ENCODE measurements at regions not wholly inside any gene's neighbourhood (a gene's known extent, or its start where the extent isn't known, plus 50 kb on each side); places are given as distances from the start of the nearest gene placed in this dataset.

DNA sequence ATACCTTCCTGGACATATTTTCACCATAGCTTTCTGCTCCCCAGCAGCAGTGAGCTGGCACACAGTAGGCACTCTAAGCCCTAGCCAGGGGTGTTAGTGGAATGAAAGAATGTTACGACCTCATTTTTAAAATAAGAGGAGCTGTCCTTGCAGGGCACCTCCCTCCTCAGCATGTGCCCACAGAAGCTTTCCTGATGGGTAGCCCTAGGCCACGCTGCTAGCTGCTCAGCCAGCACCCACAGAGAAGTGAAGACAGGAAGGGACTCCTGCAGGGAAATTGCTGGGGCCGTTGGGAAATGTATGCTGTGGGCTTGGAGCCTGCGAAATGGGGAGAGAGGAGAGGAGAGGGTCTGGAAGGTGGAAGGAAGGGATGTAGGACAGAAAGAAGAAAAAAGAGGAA is 87.3 kb upstream of the ANKRD34C start:
- H3K4me1 Mint-ChIP-seq (ENCODE audit: unreplicated experiment), result peaks cover 8% of the 10 kb centered on the region
- DNase-seq (ENCODE audit: extremely low spot score, unreplicated experiment), result no peak
- peaks cover 44% of the 10 kb centered on the region for H3K27me3 Mint-ChIP-seq
- H3K27ac Mint-ChIP-seq, result no peak overlapping the region
- H3K9me3 Mint-ChIP-seq, result no peaks in the 10 kb centered on the region
- TF ChIP-seq, protein P1, sequence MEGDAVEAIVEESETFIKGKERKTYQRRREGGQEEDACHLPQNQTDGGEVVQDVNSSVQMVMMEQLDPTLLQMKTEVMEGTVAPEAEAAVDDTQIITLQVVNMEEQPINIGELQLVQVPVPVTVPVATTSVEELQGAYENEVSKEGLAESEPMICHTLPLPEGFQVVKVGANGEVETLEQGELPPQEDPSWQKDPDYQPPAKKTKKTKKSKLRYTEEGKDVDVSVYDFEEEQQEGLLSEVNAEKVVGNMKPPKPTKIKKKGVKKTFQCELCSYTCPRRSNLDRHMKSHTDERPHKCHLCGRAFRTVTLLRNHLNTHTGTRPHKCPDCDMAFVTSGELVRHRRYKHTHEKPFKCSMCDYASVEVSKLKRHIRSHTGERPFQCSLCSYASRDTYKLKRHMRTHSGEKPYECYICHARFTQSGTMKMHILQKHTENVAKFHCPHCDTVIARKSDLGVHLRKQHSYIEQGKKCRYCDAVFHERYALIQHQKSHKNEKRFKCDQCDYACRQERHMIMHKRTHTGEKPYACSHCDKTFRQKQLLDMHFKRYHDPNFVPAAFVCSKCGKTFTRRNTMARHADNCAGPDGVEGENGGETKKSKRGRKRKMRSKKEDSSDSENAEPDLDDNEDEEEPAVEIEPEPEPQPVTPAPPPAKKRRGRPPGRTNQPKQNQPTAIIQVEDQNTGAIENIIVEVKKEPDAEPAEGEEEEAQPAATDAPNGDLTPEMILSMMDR (conservative IDR thresholded peaks at IDR 0.05), result no peak
- H3K36me3 Mint-ChIP-seq, result no peaks in the 10 kb centered on the region
- H3K4me3 Mint-ChIP-seq, result no peak overlapping the region

GRCh38 chr15:79194386-79194785 is 88.1 kb upstream of the ANKRD34C start:
- no peak for DNase-seq (ENCODE audit: extremely low spot score, unreplicated experiment)
- TF ChIP-seq, protein P1 (conservative IDR thresholded peaks at IDR 0.05), result no peak
- peaks cover 8% of the 10 kb centered on the region for H3K4me1 Mint-ChIP-seq (ENCODE audit: unreplicated experiment)
- no peak overlapping the region for H3K27ac Mint-ChIP-seq
- peaks cover 44% of the 10 kb centered on the region for H3K27me3 Mint-ChIP-seq
- no peaks in the 10 kb centered on the region for H3K36me3 Mint-ChIP-seq
- H3K4me3 Mint-ChIP-seq, result no peak overlapping the region
- no peaks in the 10 kb centered on the region for H3K9me3 Mint-ChIP-seq

DNA sequence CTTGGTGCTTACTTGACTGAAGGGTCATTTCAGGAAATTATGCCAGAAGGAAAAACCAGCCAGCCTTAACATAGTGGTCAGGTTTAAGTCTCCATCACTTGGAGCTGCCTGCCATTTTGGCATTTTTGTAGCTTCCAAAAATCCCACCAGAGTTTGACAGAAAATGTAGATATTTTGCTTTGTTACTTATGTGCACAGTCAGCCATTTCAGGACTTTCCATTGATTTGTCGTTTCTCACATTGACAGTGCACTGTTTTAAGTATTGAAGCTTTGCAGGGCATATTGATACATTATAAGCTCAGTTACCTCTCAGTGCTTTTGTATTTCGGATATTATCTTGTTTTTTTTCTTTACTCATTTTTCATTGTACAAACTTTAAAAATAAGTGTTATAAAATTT is 89.0 kb upstream of the ANKRD34C start:
- Mint-ChIP-seq H3K4me1 (ENCODE audit: unreplicated experiment) (peaks cover 8% of the 10 kb centered on the region), H3K4me3 (no peak overlapping the region), H3K27ac (no peak overlapping the region), H3K9me3 (no peaks in the 10 kb centered on the region), H3K27me3 (peaks cover 44% of the 10 kb centered on the region), H3K36me3 (no peaks in the 10 kb centered on the region)
- DNase-seq (ENCODE audit: extremely low spot score, unreplicated experiment), result no peak
- TF ChIP-seq, protein P1 (conservative IDR thresholded peaks at IDR 0.05), result no peak

GRCh38 chr15:79193103-79193502 is 89.4 kb upstream of the ANKRD34C start:
- H3K27me3 Mint-ChIP-seq, result peaks cover 44% of the 10 kb centered on the region
- H3K4me3 Mint-ChIP-seq, result no peak overlapping the region
- no peak for DNase-seq (ENCODE audit: extremely low spot score, unreplicated experiment)
- TF ChIP-seq, protein P1 (conservative IDR thresholded peaks at IDR 0.05), result no peak
- no peaks in the 10 kb centered on the region for H3K9me3 Mint-ChIP-seq
- H3K4me1 Mint-ChIP-seq (ENCODE audit: unreplicated experiment), result peaks cover 8% of the 10 kb centered on the region
- no peaks in the 10 kb centered on the region for H3K36me3 Mint-ChIP-seq
- no peak overlapping the region for H3K27ac Mint-ChIP-seq

DNA sequence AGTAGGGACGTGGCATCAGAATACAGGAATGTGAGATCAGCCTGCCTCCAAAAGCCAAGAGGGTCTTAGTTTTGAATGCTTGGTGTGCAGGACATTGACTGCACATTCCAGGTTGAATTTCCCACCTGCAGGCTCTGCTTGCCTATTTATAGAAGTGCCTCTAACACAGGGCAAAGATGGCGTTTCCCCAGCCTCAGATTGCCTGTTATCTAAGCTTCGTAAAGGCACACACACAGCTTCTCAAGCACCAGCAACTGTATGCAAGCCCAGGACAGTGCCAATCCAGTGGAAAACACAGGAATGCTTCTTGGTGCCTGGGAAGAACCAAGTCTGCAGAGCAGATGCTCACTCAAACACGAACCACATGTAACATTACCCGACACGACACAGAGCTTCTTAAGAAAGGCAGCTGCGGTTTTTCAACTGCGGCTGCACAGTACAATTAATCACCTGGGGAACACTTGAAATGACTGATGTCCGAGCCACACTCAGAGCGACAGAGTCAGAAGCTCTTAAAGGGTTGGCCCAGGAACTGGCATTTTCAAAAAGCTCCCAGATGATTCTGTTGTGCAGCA is 90.0 kb upstream of the ANKRD34C start:
- no peak overlapping the region for H3K27ac Mint-ChIP-seq
- H3K9me3 Mint-ChIP-seq, result no peaks in the 10 kb centered on the region

More for the DNA sequence above, 90.0 kb upstream of the ANKRD34C start:
- Mint-ChIP-seq H3K27me3 (peaks cover 38% of the 10 kb centered on the region), H3K36me3 (no peaks in the 10 kb centered on the region), H3K4me1 (ENCODE audit: unreplicated experiment) (peaks cover 8% of the 10 kb centered on the region), H3K4me3 (peak overlapping the region; percentile 56)
- no peak for DNase-seq (ENCODE audit: extremely low spot score, unreplicated experiment)
- TF ChIP-seq, protein P1 (conservative IDR thresholded peaks at IDR 0.05), result no peak

All from type B pancreatic cell (in vitro differentiated cells).